ENCODE measurements at regions not wholly inside any gene's neighbourhood (a gene's known extent, or its start where the extent isn't known, plus 50 kb on each side); places are given as distances from the start of the nearest gene placed in this dataset.
"Not testable (repeated sequence)": the region's sequence is repeated elsewhere in the genome, so short reads cannot be mapped to it uniquely, and the experiment has no call there.

- no peak for DNase-seq (ENCODE audit: low read depth)
Measured at GRCh38 chr12:76177821-76178220, 93.3 kb upstream of the NAP1L1 start.

GRCh38 chr12:76176940-76177339 is 92.5 kb upstream of the NAP1L1 start:
- DNase-seq (ENCODE audit: low read depth): no peak

DNA sequence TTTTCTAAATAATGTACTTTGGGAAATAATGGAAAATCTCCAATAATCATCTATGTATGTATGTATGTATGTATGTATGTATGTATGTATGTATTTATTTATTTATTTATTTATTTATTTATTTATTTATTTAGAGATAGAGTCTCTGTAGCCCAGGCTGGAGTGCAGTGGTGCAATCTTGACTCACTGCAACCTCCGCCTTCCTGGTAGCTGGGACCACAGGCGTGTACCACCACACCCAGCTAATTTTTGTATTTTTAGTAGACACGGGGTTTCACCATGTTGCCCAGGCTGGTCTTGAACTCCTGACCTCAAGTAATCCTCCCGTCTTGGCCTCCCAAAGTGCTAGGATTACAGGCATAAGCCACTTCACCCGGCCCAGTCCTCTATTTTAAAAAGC is 91.5 kb upstream of the NAP1L1 start:
- DNase-seq (ENCODE audit: low read depth): not testable (repeated sequence)

DNA sequence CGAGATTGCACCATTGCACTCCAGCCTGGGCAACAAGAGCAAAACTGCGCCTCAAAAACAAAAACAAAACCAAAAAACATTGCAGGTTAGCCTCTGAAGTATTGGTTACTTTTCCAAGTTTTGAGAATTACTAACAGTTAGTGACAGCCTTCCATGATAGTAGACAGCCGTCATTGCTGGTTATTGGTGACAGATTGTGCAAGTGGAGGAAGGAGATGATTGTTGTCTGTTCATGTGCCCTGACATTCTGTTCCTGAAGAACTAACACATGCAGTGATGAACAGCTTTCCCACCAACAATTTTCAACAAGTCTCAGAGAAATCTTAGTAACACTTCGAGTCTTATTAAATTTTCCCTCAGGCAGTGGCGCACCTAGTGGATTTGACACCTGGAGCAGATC is 89.3 kb upstream of the NAP1L1 start:
- no peak for DNase-seq (ENCODE audit: low read depth)

GRCh38 chr12:76158518-76159321 is 74.2 kb upstream of the NAP1L1 start:
- DNase-seq (ENCODE audit: low read depth): peak; percentile 17

GRCh38 chr12:76156726-76157125 is 72.2 kb upstream of the NAP1L1 start:
- no peak for DNase-seq (ENCODE audit: low read depth)

DNA sequence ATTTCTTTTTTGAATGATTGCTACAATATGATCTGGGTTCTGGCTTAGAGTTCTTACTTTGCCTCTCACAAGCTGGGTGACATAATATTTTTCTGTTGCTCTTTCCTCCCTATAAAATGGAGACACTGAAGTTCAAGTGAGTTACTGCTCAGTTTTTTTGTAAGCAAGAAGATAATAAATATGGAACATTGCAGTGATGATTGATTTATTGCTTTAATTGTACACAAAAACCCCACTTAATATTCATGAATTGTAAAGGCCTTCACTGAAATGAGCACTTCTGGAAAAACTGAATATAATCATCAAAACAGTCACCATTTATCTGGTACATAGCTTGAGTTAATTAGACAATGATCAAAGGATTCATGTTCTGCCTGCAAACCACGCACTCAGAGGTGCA is 71.8 kb upstream of the NAP1L1 start:
- no peak for DNase-seq (ENCODE audit: low read depth)

GRCh38 chr12:76155157-76155670 is 70.7 kb upstream of the NAP1L1 start:
- DNase-seq (ENCODE audit: low read depth): no peak

GRCh38 chr12:76153616-76154015 is 69.1 kb upstream of the NAP1L1 start:
- DNase-seq (ENCODE audit: low read depth): no peak

- no peak for DNase-seq (ENCODE audit: low read depth)
Measured at GRCh38 chr12:76152181-76152807, 67.8 kb upstream of the NAP1L1 start.

DNA sequence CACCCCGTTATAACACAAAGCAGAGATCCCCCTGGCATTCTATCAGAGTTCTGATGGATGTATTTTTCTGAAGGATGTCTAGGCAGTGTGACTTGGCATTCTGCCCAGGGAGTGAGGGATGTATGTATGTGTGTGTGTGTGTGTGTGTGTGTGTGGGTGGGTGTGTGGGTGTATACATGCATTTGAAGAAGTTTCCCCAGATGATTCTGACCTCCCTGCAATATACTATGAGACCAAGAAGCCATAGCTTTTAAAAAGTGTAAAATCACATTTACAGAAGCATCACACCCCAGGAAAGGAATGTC is 59.7 kb upstream of the NAP1L1 start:
- peak; percentile 19 for DNase-seq (ENCODE audit: low read depth)

DNA sequence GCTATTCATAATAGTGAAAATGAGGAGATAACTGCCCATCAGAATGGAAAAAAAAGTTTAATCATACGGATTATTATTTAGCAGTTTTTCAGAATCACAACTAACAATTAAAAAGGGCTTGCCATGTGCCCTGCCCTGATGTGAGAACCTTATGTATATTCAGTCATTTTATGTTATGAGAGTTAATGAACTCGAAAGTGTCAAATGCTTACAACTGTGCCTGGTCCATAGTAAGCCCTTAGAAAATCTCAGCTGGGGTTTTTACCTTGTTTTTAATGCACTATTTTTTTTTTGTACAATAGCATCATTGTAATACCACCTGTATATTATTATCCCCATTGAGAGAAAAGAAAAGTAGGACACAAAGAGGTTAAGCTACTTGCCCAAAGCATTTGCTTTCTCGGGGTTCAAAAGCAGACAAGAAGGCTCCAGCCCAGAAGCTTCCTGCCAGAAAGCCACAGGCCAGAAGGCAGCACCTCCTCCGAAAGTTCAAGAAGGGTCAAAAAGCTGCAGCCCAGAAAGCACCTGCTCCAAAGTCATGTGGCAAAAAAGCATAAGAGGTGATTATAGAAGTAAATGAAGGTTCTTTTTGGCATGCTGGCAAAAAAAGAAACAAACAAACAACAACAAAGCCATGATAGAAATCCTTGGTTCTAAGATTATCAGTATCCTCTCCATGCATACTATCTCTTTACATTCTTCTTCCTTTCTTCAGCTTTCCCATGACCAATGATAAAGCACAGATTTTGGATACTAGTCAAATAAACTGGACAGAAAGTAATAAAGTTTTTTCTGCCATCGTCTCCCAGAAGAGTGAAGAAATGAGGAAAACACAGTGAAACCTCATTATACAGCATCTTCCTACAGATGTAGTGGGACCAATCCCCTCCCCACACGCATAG is 59.1 kb upstream of the NAP1L1 start:
- DNase-seq (ENCODE audit: low read depth): no peak

DNA sequence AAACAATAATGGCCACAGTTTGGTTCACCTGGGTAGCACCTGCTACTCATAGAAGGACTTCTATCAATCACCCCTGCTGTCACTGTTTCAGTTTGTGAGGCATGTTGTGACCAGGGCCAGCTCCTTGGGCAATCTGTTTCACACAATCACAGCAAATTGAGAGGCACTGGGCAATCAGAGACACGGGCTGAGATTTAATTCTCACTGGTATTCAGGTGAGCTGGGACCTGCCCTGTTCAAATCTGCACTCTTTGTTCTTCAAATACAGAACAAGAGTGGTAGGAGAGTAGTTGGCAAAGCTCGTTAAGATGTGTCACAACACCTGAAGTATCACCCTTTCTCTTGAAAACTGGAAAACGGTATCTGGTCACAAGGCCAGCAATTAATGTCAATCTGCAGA is 57.8 kb upstream of the NAP1L1 start:
- no peak for DNase-seq (ENCODE audit: low read depth)

DNA sequence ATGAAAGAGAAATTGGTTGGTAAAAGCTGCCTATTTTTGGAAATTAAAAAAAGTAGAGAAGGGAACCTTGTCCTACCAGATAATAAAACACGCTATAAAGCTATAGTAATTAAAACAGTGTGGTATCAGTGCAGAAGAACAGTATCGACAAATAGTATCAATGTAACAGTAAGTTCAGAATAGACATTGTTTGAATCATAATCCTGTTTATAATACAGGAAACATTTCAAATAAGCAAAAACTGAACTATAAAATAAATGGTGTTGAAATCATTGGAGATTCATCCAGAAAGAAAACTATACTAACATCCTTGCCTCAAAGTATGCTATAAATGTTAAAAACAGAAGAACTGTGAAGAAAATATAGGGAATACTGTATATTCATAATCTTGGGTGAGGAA is 54.2 kb upstream of the NAP1L1 start:
- DNase-seq (ENCODE audit: low read depth): no peak

GRCh38 chr12:76137606-76138005 is 53.1 kb upstream of the NAP1L1 start:
- no peak for DNase-seq (ENCODE audit: low read depth)

DNA sequence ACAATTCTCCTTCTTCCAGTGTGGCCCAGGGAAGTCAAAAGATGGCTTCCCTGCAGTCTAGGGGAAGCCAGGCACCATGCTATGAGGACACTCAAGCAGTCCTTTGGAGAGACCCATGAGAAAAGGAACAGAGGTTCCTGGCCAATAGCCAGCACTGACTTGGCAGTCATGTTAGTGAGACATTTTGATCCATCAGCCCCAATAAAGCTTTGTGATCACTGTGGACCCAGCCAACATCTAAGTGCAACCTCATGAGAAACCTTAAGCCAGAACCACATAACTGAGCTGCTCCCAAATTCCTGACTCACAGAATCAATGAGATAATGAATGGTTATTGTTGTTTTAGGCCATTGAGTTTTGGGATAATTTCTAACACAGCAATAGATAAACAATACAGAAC is 51.0 kb upstream of the NAP1L1 start:
- DNase-seq (ENCODE audit: low read depth): no peak
